Parathyroid adenoma (tissue), 2 donors: ENCODE measurements at regions not wholly inside any gene's neighbourhood (a gene's known extent, or its start where the extent isn't known, plus 50 kb on each side); places are given as distances from the start of the nearest gene placed in this dataset.

Experiments
- H2AFZ ChIP-seq: fragments of 300-600 bp; sonication (generic); one replicate; pipeline ENCODE4 v1.7.0; 2017; ENCODE audit warnings: antibody characterized with exemption, mild to moderate bottlenecking
- H3K27ac ChIP-seq: fragments of 300-600 bp; sonication (generic); one replicate; pipeline ENCODE4 v1.7.0; 2017
- H3K27me3 ChIP-seq: fragments of 300-600 bp; sonication (generic); one replicate; pipeline ENCODE4 v1.7.0; 2017; ENCODE audit warnings: low read length; ENCODE audit not compliant: control insufficient read depth, insufficient read depth
- H3K36me3 ChIP-seq: fragments of 300-600 bp; sonication (generic); one replicate; pipeline ENCODE4 v1.7.0; 2017; ENCODE audit warnings: low read length; ENCODE audit not compliant: control insufficient read depth, insufficient read depth
- H3K4me1 ChIP-seq: fragments of 300-600 bp; sonication (generic); one replicate; pipeline ENCODE4 v1.7.0; 2017; ENCODE audit warnings: control low read depth
- H3K4me2 ChIP-seq: fragments of 300-600 bp; sonication (generic); one replicate; pipeline ENCODE4 v1.7.0; 2017; ENCODE audit warnings: low read length
- H3K4me3 ChIP-seq: fragments of 300-600 bp; sonication (generic); one replicate; pipeline ENCODE4 v1.7.0; 2017; ENCODE audit warnings: low read depth, low read length
- H3K79me2 ChIP-seq: fragments of 300-600 bp; sonication (generic); one replicate; pipeline ENCODE4 v1.7.0; 2017; ENCODE audit warnings: control low read depth
- H3K9ac ChIP-seq: fragments of 300-600 bp; sonication (generic); one replicate; pipeline ENCODE4 v1.7.0; 2017; ENCODE audit warnings: mild to moderate bottlenecking
- H3K9me3 ChIP-seq: fragments of 300-600 bp; sonication (generic); one replicate; pipeline ENCODE4 v1.7.0; 2017; ENCODE audit warnings: low read length; ENCODE audit not compliant: control insufficient read depth
- CTCF ChIP-seq: fragments of 300-600 bp; sonication (generic); IDR thresholded peaks from one replicate; pipeline ENCODE4 v1.7.0; 2017; ENCODE audit warnings: antibody characterized with exemption, mild to moderate bottlenecking
- donor health status: primary hyperparathyroidism.

DNA sequence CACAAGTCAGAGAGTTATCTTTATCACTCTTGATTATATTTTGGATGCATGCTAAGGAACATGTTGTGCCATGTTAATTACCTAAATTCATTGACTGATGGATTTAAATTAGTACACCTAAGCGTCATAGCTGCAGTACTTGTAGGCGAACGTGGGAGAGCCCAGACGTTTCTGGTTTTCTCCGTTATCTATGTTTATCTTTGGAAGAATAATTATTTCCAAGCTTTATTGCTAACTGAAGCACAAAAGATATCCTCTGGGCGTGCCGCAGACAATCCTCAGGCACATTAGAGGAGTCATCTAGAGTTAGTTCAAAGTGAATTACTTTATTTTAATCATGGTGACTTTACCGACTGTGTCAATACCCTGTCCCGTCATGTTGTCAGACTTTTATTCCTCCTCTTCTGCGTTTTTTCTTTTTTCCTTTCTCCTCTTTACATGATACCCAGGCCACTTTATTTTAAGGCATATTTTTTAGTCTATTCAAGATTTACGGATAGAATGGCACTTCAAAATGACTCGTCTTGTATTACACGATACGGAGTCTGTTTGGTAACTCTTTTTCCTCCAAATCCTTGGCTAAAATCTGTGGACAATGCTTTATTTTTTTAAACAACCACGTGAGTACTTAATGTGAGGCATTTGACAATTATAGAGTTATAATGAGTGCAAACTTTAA is 632.0 kb upstream of the TENM3 start:
- TF ChIP-seq CTCF, result no peak
- Histone ChIP-seq H3K9ac (no peak overlapping the region), H3K27ac (no peak overlapping the region)

GRCh38 chr4:181611946-181612600 is 631.1 kb upstream of the TENM3 start:
- Histone ChIP-seq H3K4me2 (no peak overlapping the region), H2AFZ (no peak overlapping the region), H3K79me2 (no peaks in the 10 kb centered on the region), H3K4me1 (no peaks in the 10 kb centered on the region), H3K36me3 (no peaks in the 10 kb centered on the region), H3K9me3 (no peaks in the 10 kb centered on the region), H3K9ac (no peak overlapping the region), H3K27ac (no peak overlapping the region), H3K27me3 (no peaks in the 10 kb centered on the region), H3K4me3 (no peak overlapping the region)
- TF ChIP-seq CTCF, result no peak

More for the DNA sequence above, 632.0 kb upstream of the TENM3 start:
- Histone ChIP-seq H3K27me3 (no peaks in the 10 kb centered on the region), H3K4me1 (no peaks in the 10 kb centered on the region), H3K36me3 (no peaks in the 10 kb centered on the region), H3K4me3 (no peak overlapping the region), H3K9me3 (no peaks in the 10 kb centered on the region), H3K4me2 (no peak overlapping the region), H3K79me2 (no peaks in the 10 kb centered on the region), H2AFZ (no peak overlapping the region)

DNA sequence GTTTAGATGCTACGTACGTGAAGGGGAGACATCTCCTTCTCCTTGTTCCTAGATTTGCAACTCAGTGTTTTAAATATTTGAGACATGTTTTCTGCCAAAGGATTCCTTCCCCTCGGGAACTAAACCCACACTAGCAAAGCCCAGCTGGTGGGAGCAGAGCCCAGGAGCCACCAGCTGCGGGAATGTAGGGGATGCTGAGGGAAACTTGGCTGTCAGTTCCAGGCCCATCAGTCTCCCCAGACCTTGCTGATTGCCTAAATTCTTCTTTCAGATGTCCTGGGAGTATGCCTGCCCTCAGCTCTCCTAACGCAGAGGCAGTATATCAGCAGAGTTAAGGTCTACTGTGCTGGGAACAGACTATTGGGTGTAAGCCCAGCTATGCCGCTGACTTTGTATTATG is 630.0 kb upstream of the TENM3 start:
- Histone ChIP-seq H3K9me3 (no peaks in the 10 kb centered on the region), H3K36me3 (no peaks in the 10 kb centered on the region), H3K4me3 (no peak overlapping the region), H3K27me3 (no peaks in the 10 kb centered on the region), H3K9ac (no peak overlapping the region), H3K4me1 (no peaks in the 10 kb centered on the region), H3K27ac (no peak overlapping the region), H3K4me2 (no peak overlapping the region), H3K79me2 (no peaks in the 10 kb centered on the region), H2AFZ (no peak overlapping the region)
- TF ChIP-seq CTCF, result no peak

DNA sequence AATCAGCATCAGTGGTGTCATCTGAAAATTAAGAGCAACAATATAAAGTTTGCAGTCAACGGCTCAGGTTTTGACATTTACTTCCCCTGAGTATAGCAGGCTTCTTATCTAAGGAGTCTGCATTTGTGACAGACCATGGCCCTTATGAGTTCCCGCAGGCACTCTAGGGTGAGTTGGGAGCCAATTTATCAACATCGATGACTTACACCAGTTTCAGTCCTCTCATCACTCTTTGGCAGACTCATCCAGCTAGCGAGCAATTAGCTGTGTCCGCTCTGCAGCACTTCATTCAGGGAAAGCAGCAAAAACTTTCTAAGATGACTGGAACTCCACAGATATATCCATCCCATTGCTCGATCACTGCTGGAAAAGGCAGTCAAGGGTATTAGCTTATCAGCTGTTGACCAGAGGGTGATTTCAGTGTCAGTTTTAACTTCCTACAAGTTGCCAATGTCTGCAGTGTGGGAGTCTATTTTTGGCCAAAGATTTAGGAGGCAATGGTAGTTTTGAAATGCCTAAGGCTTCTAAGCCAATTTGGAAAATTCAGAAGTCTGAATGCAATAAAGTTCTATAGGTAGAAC is 625.1 kb upstream of the TENM3 start:
- Histone ChIP-seq H3K36me3 (no peaks in the 10 kb centered on the region), H3K4me1 (no peaks in the 10 kb centered on the region), H3K4me2 (no peak overlapping the region), H3K79me2 (no peaks in the 10 kb centered on the region), H3K27ac (no peak overlapping the region), H3K4me3 (no peak overlapping the region), H3K27me3 (no peaks in the 10 kb centered on the region), H2AFZ (no peak overlapping the region), H3K9ac (no peak overlapping the region), H3K9me3 (no peaks in the 10 kb centered on the region)
- no peak for TF ChIP-seq CTCF
